Umbilical cord (tissue), 1 donor: ENCODE measurements at regions not wholly inside any gene's neighbourhood (a gene's known extent, or its start where the extent isn't known, plus 50 kb on each side); places are given as distances from the start of the nearest gene placed in this dataset.
A peak's percentile ranks its signal among the peaks of the same experiment; 100 is the strongest.
"Not testable (repeated sequence)": the region's sequence is repeated elsewhere in the genome, so short reads cannot be mapped to it uniquely, and the experiment has no call there.

Source experiments
- DNase-seq: peaks from one replicate; pipeline ENCODE4 v3.0.0-alpha.2; 2015; ENCODE audit warnings: low spot score

- DNase-seq, result no peak
These were observed 62.0 kb downstream of the SKIDA1 start for GRCh38 chr10:21463436-21463835.

- DNase-seq, result peak; percentile 73
These were observed 67.2 kb downstream of the SKIDA1 start for GRCh38 chr10:21458126-21458871.

- no peak for DNase-seq
These were observed 69.3 kb downstream of the SKIDA1 start for GRCh38 chr10:21456160-21456559.

GRCh38 chr10:21452203-21452602 is 73.3 kb downstream of the SKIDA1 start:
- peak; percentile 51 for DNase-seq

- no peak for DNase-seq
These were observed 76.1 kb downstream of the SKIDA1 start for GRCh38 chr10:21449288-21449966.

- no peak for DNase-seq
These were observed 80.3 kb downstream of the SKIDA1 start for GRCh38 chr10:21445163-21445562.

- DNase-seq, result no peak
These were observed 83.9 kb downstream of the SKIDA1 start for GRCh38 chr10:21441625-21442024.

GRCh38 chr10:21438914-21439313 is 86.6 kb downstream of the SKIDA1 start:
- not testable (repeated sequence) for DNase-seq

- no peak for DNase-seq
These were observed 87.6 kb downstream of the SKIDA1 start for GRCh38 chr10:21437770-21438382.

GRCh38 chr10:21432266-21432665 is 93.2 kb downstream of the SKIDA1 start:
- no peak for DNase-seq

- DNase-seq, result no peak
These were observed 93.7 kb downstream of the SKIDA1 start for GRCh38 chr10:21431799-21432198.

- no peak for DNase-seq
These were observed 97.5 kb downstream of the SKIDA1 start for GRCh38 chr10:21427804-21428481.

GRCh38 chr10:21424459-21424861 is 101.0 kb downstream of the SKIDA1 start:
- DNase-seq, result no peak

- no peak for DNase-seq
These were observed 101.6 kb downstream of the SKIDA1 start for GRCh38 chr10:21423850-21424249.

GRCh38 chr10:21423338-21423737 is 102.1 kb downstream of the SKIDA1 start:
- no peak for DNase-seq

GRCh38 chr10:21421794-21422193 is 103.7 kb downstream of the SKIDA1 start:
- DNase-seq, result no peak

- DNase-seq, result no peak
These were observed 104.5 kb downstream of the SKIDA1 start for GRCh38 chr10:21421016-21421415.

GRCh38 chr10:21418981-21419576 is 106.4 kb downstream of the SKIDA1 start:
- DNase-seq, result not testable (repeated sequence)

- DNase-seq, result no peak
These were observed 108.2 kb downstream of the SKIDA1 start for GRCh38 chr10:21417172-21417712.

- DNase-seq, result no peak
These were observed 111.8 kb downstream of the SKIDA1 start for GRCh38 chr10:21413680-21414079.

GRCh38 chr10:21413268-21413667 is 112.2 kb downstream of the SKIDA1 start:
- no peak for DNase-seq
